Kidney epithelial cell (primary cell): ENCODE measurements at regions not wholly inside any gene's neighbourhood (a gene's known extent, or its start where the extent isn't known, plus 50 kb on each side); places are given as distances from the start of the nearest gene placed in this dataset.

Experiments
- DNase-seq: peaks from one replicate; pipeline ENCODE4 v3.0.0-alpha.2; 2010; ENCODE audit warnings: low read depth
- H3K27me3 ChIP-seq: 2 replicates; pipeline ENCODE4 v1.6.0; 2011; ENCODE audit warnings: low read length; ENCODE audit not compliant: control insufficient read depth, insufficient read depth
- H3K36me3 ChIP-seq: 2 replicates; pipeline ENCODE4 v1.5.1; 2011; ENCODE audit warnings: low read length; ENCODE audit not compliant: control insufficient read depth, insufficient read depth
- H3K4me3 ChIP-seq: 2 replicates; pipeline ENCODE4 v1.5.1; 2011; ENCODE audit warnings: low read depth, mild to moderate bottlenecking, control low read depth, low read length
- TF ChIP-seq, protein P1 (sequence below): IDR thresholded peaks from 2 replicates; pipeline ENCODE4 v1.5.1; 2011; ENCODE audit warnings: mild to moderate bottlenecking, moderate library complexity, low read length, control low read depth, inconsistent platforms; ENCODE audit not compliant: insufficient read depth, poor library complexity, severe bottlenecking

- TF ChIP-seq, protein P1, sequence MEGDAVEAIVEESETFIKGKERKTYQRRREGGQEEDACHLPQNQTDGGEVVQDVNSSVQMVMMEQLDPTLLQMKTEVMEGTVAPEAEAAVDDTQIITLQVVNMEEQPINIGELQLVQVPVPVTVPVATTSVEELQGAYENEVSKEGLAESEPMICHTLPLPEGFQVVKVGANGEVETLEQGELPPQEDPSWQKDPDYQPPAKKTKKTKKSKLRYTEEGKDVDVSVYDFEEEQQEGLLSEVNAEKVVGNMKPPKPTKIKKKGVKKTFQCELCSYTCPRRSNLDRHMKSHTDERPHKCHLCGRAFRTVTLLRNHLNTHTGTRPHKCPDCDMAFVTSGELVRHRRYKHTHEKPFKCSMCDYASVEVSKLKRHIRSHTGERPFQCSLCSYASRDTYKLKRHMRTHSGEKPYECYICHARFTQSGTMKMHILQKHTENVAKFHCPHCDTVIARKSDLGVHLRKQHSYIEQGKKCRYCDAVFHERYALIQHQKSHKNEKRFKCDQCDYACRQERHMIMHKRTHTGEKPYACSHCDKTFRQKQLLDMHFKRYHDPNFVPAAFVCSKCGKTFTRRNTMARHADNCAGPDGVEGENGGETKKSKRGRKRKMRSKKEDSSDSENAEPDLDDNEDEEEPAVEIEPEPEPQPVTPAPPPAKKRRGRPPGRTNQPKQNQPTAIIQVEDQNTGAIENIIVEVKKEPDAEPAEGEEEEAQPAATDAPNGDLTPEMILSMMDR: no peak
- Histone ChIP-seq H3K4me3 (no peak overlapping the region), H3K27me3 (peaks cover 11% of the 10 kb centered on the region), H3K36me3 (no peaks in the 10 kb centered on the region)
- no peak for DNase-seq
Observed at GRCh38 chr21:39084979-39085729, 98.1 kb downstream of the PSMG1 start.

- TF ChIP-seq, protein P1: no peak
- Histone ChIP-seq H3K27me3 (peaks cover 11% of the 10 kb centered on the region), H3K36me3 (no peaks in the 10 kb centered on the region), H3K4me3 (no peak overlapping the region)
- no peak for DNase-seq
Observed at GRCh38 chr21:39084073-39084472, 99.2 kb downstream of the PSMG1 start.

- no peaks in the 10 kb centered on the region for H3K36me3 ChIP-seq
- TF ChIP-seq, protein P1: no peak
- peaks cover 11% of the 10 kb centered on the region for H3K27me3 ChIP-seq
- DNase-seq: no peak
- no peak overlapping the region for H3K4me3 ChIP-seq
Observed at GRCh38 chr21:39083377-39084008, 99.8 kb downstream of the PSMG1 start.

DNA sequence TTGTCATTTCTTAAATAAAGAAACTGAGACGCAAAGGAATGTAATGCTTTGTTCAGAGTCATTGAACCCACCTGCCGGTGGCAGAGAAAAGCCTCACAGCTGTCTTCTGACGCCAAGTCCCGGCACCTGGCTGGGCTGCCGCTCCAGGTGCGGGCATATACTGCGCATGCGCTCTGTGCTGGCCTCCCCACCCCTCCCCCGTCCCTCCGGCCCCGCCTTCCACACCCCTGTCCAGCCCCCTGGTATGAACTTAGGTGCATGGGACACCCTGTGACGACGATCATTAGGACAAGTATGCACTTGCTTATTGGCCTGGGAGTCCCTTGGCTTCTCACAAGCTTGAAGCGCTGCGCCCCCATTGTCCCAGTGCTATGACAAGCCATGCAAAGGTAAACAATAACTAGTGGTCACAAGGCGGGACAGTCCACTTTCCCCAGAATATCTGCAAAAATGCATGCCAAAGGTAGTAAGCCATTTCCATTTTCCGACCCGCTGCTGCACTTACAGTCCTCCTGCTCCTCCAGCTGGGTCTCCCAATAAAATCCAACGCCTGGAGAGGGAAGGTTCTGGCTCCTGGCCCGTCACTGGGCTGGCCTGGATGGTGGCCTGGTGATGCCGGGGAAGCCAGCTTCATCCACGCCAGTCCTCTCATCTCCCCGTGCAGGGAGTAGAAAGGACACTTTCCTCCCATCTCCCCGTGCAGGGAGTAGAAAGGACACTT is 100.4 kb downstream of the PSMG1 start:
- DNase-seq: no peak
- no peak overlapping the region for H3K4me3 ChIP-seq
- no peaks in the 10 kb centered on the region for H3K36me3 ChIP-seq

GRCh38 chr21:39080366-39080765 is 102.9 kb downstream of the PSMG1 start:
- no peak for DNase-seq
- H3K36me3 ChIP-seq: no peaks in the 10 kb centered on the region
- TF ChIP-seq, protein P1: no peak
- no peak overlapping the region for H3K4me3 ChIP-seq
- peaks cover 7% of the 10 kb centered on the region for H3K27me3 ChIP-seq

More for the DNA sequence above, 100.4 kb downstream of the PSMG1 start:
- peaks cover 11% of the 10 kb centered on the region for H3K27me3 ChIP-seq
- TF ChIP-seq, protein P1: no peak
